Activated CD8-positive, alpha-beta memory T cell treated with anti-CD3 and anti-CD28 coated beads for 4 hours (primary cell): ENCODE measurements at regions not wholly inside any gene's neighbourhood (a gene's known extent, or its start where the extent isn't known, plus 50 kb on each side); places are given as distances from the start of the nearest gene placed in this dataset.

ENCODE experiments used
- DNase-seq, 2 donors: peaks; one replicate each; pipeline ENCODE4 v3.0.0-alpha.2; 2020; ENCODE audit warnings: low read depth in 2 of 2

GRCh38 chr12:13503094-13503835, 306.7 kb downstream of the EMP1 start:
- no peak for DNase-seq

DNA sequence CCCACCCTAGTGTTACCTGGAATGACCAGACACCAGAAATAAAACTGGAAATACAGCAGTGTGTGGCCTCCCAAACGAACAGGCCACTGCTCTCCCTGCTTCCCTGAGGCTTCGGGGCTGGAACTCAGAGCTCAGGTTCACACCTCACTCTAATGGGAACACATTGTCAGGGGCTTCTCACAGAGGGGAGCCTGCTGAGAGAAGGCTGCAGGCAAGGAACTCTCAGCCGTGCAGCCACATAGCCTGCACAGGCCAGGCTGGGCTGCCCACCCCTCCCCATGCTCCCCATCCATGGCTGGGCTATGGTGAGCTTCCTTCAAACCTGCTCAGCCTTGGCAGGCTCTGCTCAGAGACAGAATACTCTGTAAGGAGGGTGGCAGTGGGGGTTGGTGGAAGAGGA, 302.5 kb downstream of the EMP1 start:
- no peak for DNase-seq

DNA sequence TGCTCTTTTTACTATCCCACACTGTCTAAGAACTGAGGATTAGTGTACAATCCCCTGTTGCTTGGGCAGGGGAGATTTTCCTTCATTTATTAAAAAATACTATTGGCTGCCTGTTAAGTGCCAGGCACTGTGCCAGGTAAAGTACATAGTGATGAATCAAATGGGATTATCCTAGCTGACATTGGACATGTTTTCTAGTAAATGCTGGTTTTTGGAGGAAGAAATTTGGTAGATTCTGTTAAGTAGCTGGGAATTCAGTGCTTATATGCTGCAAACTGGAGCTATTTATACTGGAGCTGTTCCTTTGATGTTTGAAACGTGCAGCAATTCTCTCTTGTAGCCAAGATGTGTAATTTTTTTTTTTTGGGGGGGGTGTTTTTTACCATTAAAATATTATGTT, 299.6 kb downstream of the EMP1 start:
- no peak for DNase-seq

- no peak for DNase-seq
Observed at GRCh38 chr12:13489246-13489645, 292.7 kb downstream of the EMP1 start.

- no peak for DNase-seq
Observed at GRCh38 chr12:13487326-13487725, 290.8 kb downstream of the EMP1 start.

- DNase-seq = no peak
Observed at GRCh38 chr12:13486794-13487193, 290.3 kb downstream of the EMP1 start.

GRCh38 chr12:13478650-13479181, 282.2 kb downstream of the EMP1 start:
- no peak for DNase-seq

GRCh38 chr12:13474381-13474780, 277.9 kb downstream of the EMP1 start:
- no peak for DNase-seq

DNA sequence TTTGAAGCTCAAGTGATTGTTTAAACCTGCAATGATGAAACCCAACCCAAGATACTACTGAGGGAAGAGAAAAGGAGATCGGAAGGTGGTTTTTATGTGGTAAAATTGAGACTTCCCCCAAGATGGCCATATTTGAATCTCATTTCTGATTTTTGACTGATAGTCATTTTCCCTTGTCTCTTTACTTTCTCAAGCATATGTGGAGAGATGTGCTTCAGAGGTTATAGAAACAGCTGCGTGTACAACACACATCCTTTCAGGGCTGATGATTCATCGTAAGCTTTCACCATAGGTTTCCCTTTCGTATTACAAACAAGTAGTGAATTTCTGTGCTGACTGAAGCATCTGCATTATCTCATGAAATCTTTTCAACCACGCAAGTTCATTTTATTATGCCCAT, 276.2 kb downstream of the EMP1 start:
- DNase-seq = no peak

GRCh38 chr12:13471471-13471870, 274.9 kb downstream of the EMP1 start:
- no peak for DNase-seq

GRCh38 chr12:13465635-13466034, 269.1 kb downstream of the EMP1 start:
- no peak for DNase-seq

- no peak for DNase-seq
Observed at GRCh38 chr12:13463189-13463588, 266.7 kb downstream of the EMP1 start.

DNA sequence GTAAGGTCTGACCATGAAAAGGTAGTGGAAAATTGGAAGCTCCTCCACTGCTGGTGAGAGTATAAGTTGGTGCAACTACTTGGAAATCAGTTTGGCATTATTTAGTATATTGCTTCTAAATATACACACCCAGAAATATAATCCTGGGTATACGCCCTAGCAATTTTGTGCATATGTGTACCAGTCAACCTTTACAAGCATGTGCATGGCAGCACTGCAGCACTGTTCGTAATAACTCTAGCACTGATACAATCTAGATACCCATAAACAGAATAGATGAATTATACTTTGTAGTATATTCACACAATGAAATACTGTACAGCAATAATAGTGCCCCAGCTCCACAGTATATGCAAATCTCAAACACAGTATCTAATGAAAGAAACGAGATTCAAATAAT, 265.9 kb downstream of the EMP1 start:
- DNase-seq = no peak

DNA sequence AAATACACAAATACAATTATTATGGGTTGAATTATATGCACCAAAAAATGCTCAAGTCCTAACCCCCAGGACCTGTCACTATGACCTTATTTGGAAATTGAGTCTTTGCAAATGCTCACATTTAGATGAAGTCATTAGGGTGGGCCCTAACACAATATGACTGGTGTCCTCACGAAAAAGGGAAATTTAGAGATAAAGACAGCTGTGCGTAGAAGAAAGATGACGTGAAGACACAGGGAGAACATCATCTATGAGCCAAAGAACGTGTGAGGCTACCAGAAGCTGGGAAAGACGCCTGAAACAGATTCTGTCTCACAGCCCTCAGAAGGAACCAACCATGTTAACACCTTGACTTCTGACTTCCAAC, 259.2 kb downstream of the EMP1 start:
- DNase-seq = no peak

GRCh38 chr12:13454991-13455777, 258.7 kb downstream of the EMP1 start:
- no peak for DNase-seq

DNA sequence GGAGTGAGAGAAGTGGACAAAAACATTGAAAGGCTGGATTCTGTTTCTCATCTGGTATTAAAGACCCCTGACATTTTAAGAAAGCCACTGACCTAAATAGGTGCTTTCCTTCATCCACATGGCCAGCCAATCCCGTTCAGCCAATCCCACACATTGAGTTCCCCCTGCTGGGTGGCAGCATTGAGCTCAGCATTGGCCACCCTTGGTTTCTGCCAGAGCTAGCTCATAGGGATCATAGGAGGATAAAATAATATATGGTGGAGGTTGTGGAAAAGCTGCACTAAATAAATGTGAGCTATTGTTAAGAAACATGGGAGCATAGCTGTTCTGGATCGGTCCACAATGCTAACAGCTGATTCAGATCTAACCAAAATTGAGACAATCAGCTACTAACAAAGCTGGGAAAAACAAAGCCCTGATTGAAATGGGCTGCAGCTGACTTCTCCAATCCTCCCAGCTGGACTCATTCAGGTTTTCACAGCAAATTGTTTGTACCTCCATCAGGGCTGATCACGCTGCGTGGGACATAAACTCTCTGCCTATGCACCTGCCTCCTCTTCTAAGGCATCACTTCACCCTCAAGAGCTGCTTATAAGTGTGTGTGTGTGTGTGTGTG, 256.5 kb downstream of the EMP1 start:
- no peak for DNase-seq

- no peak for DNase-seq
Observed at GRCh38 chr12:13451776-13452175, 255.2 kb downstream of the EMP1 start.

GRCh38 chr12:13450231-13451080, 253.9 kb downstream of the EMP1 start:
- DNase-seq = no peak

- DNase-seq = no peak
Observed at GRCh38 chr12:13444076-13444475, 247.6 kb downstream of the EMP1 start.

GRCh38 chr12:13443498-13443897, 247.0 kb downstream of the EMP1 start:
- DNase-seq = no peak

DNA sequence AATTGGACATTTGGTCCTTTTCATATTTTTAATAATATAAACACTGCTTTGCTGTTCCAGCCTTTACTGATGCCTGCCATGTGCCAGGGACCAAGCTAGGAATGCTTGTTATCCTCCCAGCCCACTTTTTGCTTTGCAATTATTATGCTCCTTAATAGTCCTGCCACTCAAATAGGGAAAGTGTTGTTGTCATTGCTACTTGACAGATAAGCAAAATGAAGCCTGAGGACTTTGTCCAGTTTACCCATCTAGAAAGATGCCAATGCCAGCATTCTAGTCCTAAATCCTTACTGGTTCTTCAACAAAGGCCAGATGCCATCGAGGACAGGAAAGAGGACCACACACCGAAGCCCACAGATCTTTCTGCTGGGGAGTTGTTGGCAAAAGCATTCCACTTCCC, 246.5 kb downstream of the EMP1 start:
- DNase-seq = no peak

- DNase-seq = no peak
Observed at GRCh38 chr12:13442457-13442856, 245.9 kb downstream of the EMP1 start.
